H1 (cell line): ENCODE measurements at regions not wholly inside any gene's neighbourhood (a gene's known extent, or its start where the extent isn't known, plus 50 kb on each side); places are given as distances from the start of the nearest gene placed in this dataset.

ENCODE experiments used
- CTCF ChIA-PET: fragments of 300-600 bp; sonication (Branson Sonifier 250); formaldehyde crosslinking; loops from one replicate; lab custom pipeline; 2021; ENCODE audit not compliant: partially characterized antibody; lab: Charles Lee
- POLR2A ChIA-PET: fragments of 300-600 bp; sonication (Branson Sonifier 250); formaldehyde crosslinking; loops from one replicate; lab custom pipeline; 2021; ENCODE audit warnings: inconsistent platforms; ENCODE audit not compliant: partially characterized antibody; lab: Charles Lee
- DNase-seq, 2 experiments: peaks; one replicate each; pipeline versions ENCODE4 v3.0.0 to v3.0.0-alpha.2; 2010 to 2022; ENCODE audit warnings: low spot score in 2 of 2, low read depth in 1 of 2, mixed read lengths in 1 of 2
- FAIRE-seq: peaks from 2 replicates; lab custom pipeline; 2011; peaks lifted over from hg19 to GRCh38; lab: Jason Lieb, UNC
- H2AFZ ChIP-seq: 2 replicates; pipeline ENCODE4 v1.8.1; 2012; ENCODE audit warnings: low read length, inconsistent platforms
- H2AK5ac ChIP-seq: 2 replicates; pipeline ENCODE4 v1.6.1; 2013; ENCODE audit warnings: low read depth, low read length
- H2BK120ac ChIP-seq: replicated peaks from 2 replicates; pipeline ENCODE3; 2013; ENCODE audit warnings: low read depth, low read length, inconsistent platforms
- H2BK12ac ChIP-seq: 2 replicates; pipeline ENCODE4 v1.6.1; 2013; ENCODE audit warnings: low read depth, low read length
- H2BK15ac ChIP-seq: 2 replicates; pipeline ENCODE4 v1.6.1; 2013; ENCODE audit warnings: low read length
- H2BK20ac ChIP-seq: 2 replicates; pipeline ENCODE4 v1.6.1; 2013; ENCODE audit warnings: low read length
- H2BK5ac ChIP-seq: 2 replicates; pipeline ENCODE4 v1.6.1; 2013; ENCODE audit warnings: low read depth, low read length
- H3K14ac ChIP-seq: 2 replicates; pipeline ENCODE4 v1.6.1; 2013; ENCODE audit warnings: inconsistent platforms; ENCODE audit not compliant: insufficient read length
- H3K18ac ChIP-seq: 2 replicates; pipeline ENCODE4 v1.6.1; 2013; ENCODE audit warnings: low read length; ENCODE audit errors: extremely low read depth
- H3K23ac ChIP-seq: 2 replicates; pipeline ENCODE4 v1.6.1; 2013; ENCODE audit warnings: inconsistent platforms; ENCODE audit not compliant: insufficient read length
- H3K23me2 ChIP-seq: 2 replicates; pipeline ENCODE4 v1.6.1; 2013; ENCODE audit warnings: low read depth, low read length
- H3K27ac ChIP-seq: 2 replicates; pipeline ENCODE4 v1.6.1; 2011; ENCODE audit warnings: low read depth, low read length, inconsistent platforms
- H3K27me3 ChIP-seq, 4 experiments: replicated peaks in 1 of 4; 1 replicate in 1 of 4; 2 replicates in 3 of 4; pipeline versions ENCODE4 v1.6.1 to v1.8.1; 2011 to 2013; ENCODE audit warnings: low read length in 3 of 4, mild to moderate bottlenecking in 3 of 4, inconsistent platforms in 2 of 4, mixed read lengths in 2 of 4, moderate library complexity in 1 of 4; ENCODE audit not compliant: control insufficient read depth in 3 of 4, insufficient read depth in 3 of 4; ENCODE audit errors: extremely low read depth in 1 of 4
- H3K36me3 ChIP-seq, 4 experiments: 2 replicates each; pipeline versions ENCODE4 v1.6.1 to v1.8.1; 2011 to 2013; ENCODE audit warnings: mild to moderate bottlenecking in 4 of 4, low read length in 3 of 4, moderate library complexity in 2 of 4, control low read depth in 1 of 4, inconsistent platforms in 1 of 4; ENCODE audit not compliant: insufficient read depth in 4 of 4, control insufficient read depth in 2 of 4
- H3K4ac ChIP-seq: replicated peaks from 2 replicates; pipeline ENCODE3; 2013; ENCODE audit warnings: low read length, low read depth, mixed read lengths, inconsistent platforms; ENCODE audit not compliant: insufficient read length
- H3K4me1 ChIP-seq, 4 experiments: replicated peaks in 1 of 4; 1 replicate in 1 of 4; 2 replicates in 3 of 4; pipeline versions ENCODE4 v1.6.1 to v1.8.1; 2011 to 2013; ENCODE audit warnings: low read length in 3 of 4, inconsistent platforms in 2 of 4, mixed read lengths in 1 of 4; ENCODE audit not compliant: insufficient read depth in 4 of 4, control insufficient read depth in 3 of 4
- H3K4me2 ChIP-seq, 2 experiments: 2 replicates each; pipeline versions ENCODE4 v1.6.1 to v1.8.1; 2011 to 2013; ENCODE audit warnings: low read depth in 2 of 2, low read length in 2 of 2, control low read depth in 1 of 2, inconsistent platforms in 1 of 2, mild to moderate bottlenecking in 1 of 2; ENCODE audit not compliant: insufficient read depth in 1 of 2
- H3K4me3 ChIP-seq, 4 experiments: fragments of 200-600, 300-600 bp in 1 of 4; sonication (generic), shearing (Covaris generic), sonication (Bioruptor Twin) in 1 of 4; 2 replicates each; pipeline versions ENCODE4 v1.5.1 to v1.8.1; 2011 to 2016; ENCODE audit warnings: low read length in 4 of 4, low read depth in 3 of 4, control low read depth in 2 of 4, inconsistent platforms in 2 of 4, mild to moderate bottlenecking in 2 of 4, mixed read lengths in 1 of 4, moderate library complexity in 1 of 4; ENCODE audit not compliant: insufficient read depth in 2 of 4; ENCODE audit errors: extremely low read depth in 1 of 4
- H3K56ac ChIP-seq: replicated peaks from 2 replicates; pipeline ENCODE3; 2013; ENCODE audit warnings: low read depth, mild to moderate bottlenecking, mixed read lengths, low read length, inconsistent platforms; ENCODE audit not compliant: insufficient read length
- H3K79me1 ChIP-seq: 2 replicates; pipeline ENCODE4 v1.6.1; 2013; ENCODE audit warnings: low read depth, low read length, control low read depth
- H3K79me2 ChIP-seq, 2 experiments: 2 replicates each; pipeline versions ENCODE4 v1.6.1 to v1.8.1; 2012 to 2013; ENCODE audit warnings: low read length in 2 of 2, mild to moderate bottlenecking in 2 of 2, inconsistent platforms in 1 of 2; ENCODE audit not compliant: insufficient read depth in 2 of 2, control insufficient read depth in 1 of 2
- H3K9ac ChIP-seq, 4 experiments: replicated peaks in 1 of 4; 1 replicate in 1 of 4; 2 replicates in 3 of 4; pipeline versions ENCODE4 v1.6.1 to v1.8.1; 2011 to 2013; ENCODE audit warnings: low read depth in 3 of 4, low read length in 3 of 4, control low read depth in 2 of 4, mild to moderate bottlenecking in 2 of 4, moderate library complexity in 2 of 4, inconsistent platforms in 1 of 4; ENCODE audit errors: extremely low read depth in 1 of 4
- H3K9me3 ChIP-seq, 2 experiments: 2 replicates each; pipeline versions ENCODE4 v1.6.1 to v1.8.1; 2012 to 2013; ENCODE audit warnings: mild to moderate bottlenecking in 2 of 2, moderate library complexity in 2 of 2, control low read depth in 1 of 2, inconsistent platforms in 1 of 2, low read depth in 1 of 2, low read length in 1 of 2, mixed read lengths in 1 of 2; ENCODE audit not compliant: insufficient read depth in 2 of 2
- H4K20me1 ChIP-seq, 2 experiments: replicated peaks in 1 of 2; 2 replicates each; pipeline versions ENCODE3 to v1.8.1; 2011 to 2013; ENCODE audit warnings: inconsistent platforms in 2 of 2, low read length in 2 of 2, mild to moderate bottlenecking in 1 of 2; ENCODE audit not compliant: insufficient read depth in 2 of 2, control insufficient read depth in 1 of 2
- H4K5ac ChIP-seq: 2 replicates; pipeline ENCODE4 v1.6.1; 2013; ENCODE audit warnings: low read length, low read depth, mixed read lengths, inconsistent platforms; ENCODE audit not compliant: insufficient read length
- H4K8ac ChIP-seq: 2 replicates; pipeline ENCODE4 v1.8.0; 2013; ENCODE audit warnings: mild to moderate bottlenecking, moderate library complexity, low read length, inconsistent platforms; ENCODE audit not compliant: insufficient read depth; ENCODE audit errors: extremely low read depth
- H4K91ac ChIP-seq: replicated peaks from 2 replicates; pipeline ENCODE3; 2013; ENCODE audit warnings: low read length, mixed read lengths, inconsistent platforms; ENCODE audit not compliant: insufficient read length
- HDAC2 ChIP-seq, 2 experiments: fragments of 300-600 bp in 1 of 2; sonication (generic) in 1 of 2; IDR thresholded peaks; 2 replicates each; pipeline ENCODE4 v1.6.1; 2011 to 2012; ENCODE audit warnings: low read depth in 2 of 2, low read length in 2 of 2, mild to moderate bottlenecking in 2 of 2, moderate library complexity in 2 of 2, borderline replicate concordance in 1 of 2, inconsistent platforms in 1 of 2
- JUN ChIP-seq: IDR thresholded peaks from 2 replicates; pipeline ENCODE4 v1.6.1; 2011; ENCODE audit warnings: low read depth, mild to moderate bottlenecking, improper control_type of control experiment, low read length
- NRF1 ChIP-seq: IDR thresholded peaks from 2 replicates; pipeline ENCODE4 v1.6.1; 2011; ENCODE audit warnings: mild to moderate bottlenecking, low read depth, low read length, improper control_type of control experiment
- POU5F1 ChIP-seq: IDR thresholded peaks from 2 replicates; pipeline ENCODE4 v1.6.1; 2011; ENCODE audit warnings: low read depth, mild to moderate bottlenecking, low read length, moderate library complexity
- SIRT6 ChIP-seq: IDR thresholded peaks from one replicate; pipeline ENCODE4 v1.7.1; 2012; ENCODE audit warnings: low read length, inconsistent platforms
- SIX5 ChIP-seq: IDR thresholded peaks from 2 replicates; pipeline ENCODE4 v1.6.1; 2011; ENCODE audit warnings: mild to moderate bottlenecking, low read depth, low read length
- ZNF274 ChIP-seq: IDR thresholded peaks from 2 replicates; pipeline ENCODE4 v1.7.0; 2012; ENCODE audit warnings: low read length, borderline replicate concordance; ENCODE audit errors: extremely low read depth
- WGBS, 2 experiments: shearing (Covaris generic) in 1 of 2; methylation state at CpG; one replicate each; pipeline versions ENCODE4 v1.1.6 to v1.1.7; 2013 to 2015; ENCODE audit warnings: low lambda C conversion rate in 2 of 2, mixed read lengths in 2 of 2, inconsistent platforms in 1 of 2, low coverage in 1 of 2, missing lambda C conversion rate in 1 of 2; ENCODE audit not compliant: insufficient replicate concordance in 2 of 2, insufficient coverage in 1 of 2, insufficient read length in 1 of 2; ENCODE audit errors: extremely low coverage in 1 of 2, missing lambda C conversion rate in 1 of 2; 5-methylcytosine and 5-hydroxymethylcytosine counted together
- TF ChIP-seq, protein P1 (sequence below): IDR thresholded peaks from 2 replicates; pipeline ENCODE4 v1.6.1; 2012; ENCODE audit warnings: inconsistent platforms

- H4K20me1 ChIP-seq = no peaks in the 10 kb centered on the region
- H2AFZ ChIP-seq = no peak overlapping the region
- POLR2A ChIA-PET = no interaction called here
- no peak overlapping the region for H2BK15ac ChIP-seq
- no peaks in the 10 kb centered on the region for H3K23me2 ChIP-seq
- WGBS, 2 experiments = 95% methylated on average over 2 of the region's 2 CpGs; no CpG with 5 or more reads in 1 of the 2 experiments
- no peak overlapping the region for H3K56ac ChIP-seq
- H4K5ac ChIP-seq = no peak overlapping the region
- no peak for DNase-seq
- no peak overlapping the region for H3K18ac ChIP-seq
- no peak overlapping the region for H4K8ac ChIP-seq
- H2AK5ac ChIP-seq = no peak overlapping the region
- H2BK5ac ChIP-seq = no peak overlapping the region
- no peak overlapping the region for H3K4ac ChIP-seq
- CTCF ChIA-PET = no interaction called here
- no peaks in the 10 kb centered on the region; a peak in 1 of 8 replicates for H3K36me3 ChIP-seq
- H3K4me3 ChIP-seq = no peak overlapping the region
- no peaks in the 10 kb centered on the region for H3K4me1 ChIP-seq
- H2BK12ac ChIP-seq = no peak overlapping the region
- H3K27ac ChIP-seq = no peak overlapping the region
- H3K4me2 ChIP-seq = no peak overlapping the region
- no peak overlapping the region for H2BK20ac ChIP-seq
- H2BK120ac ChIP-seq = no peak overlapping the region
- H3K9me3 ChIP-seq = no peaks in the 10 kb centered on the region
- no peak overlapping the region for H3K9ac ChIP-seq
- no peak overlapping the region for H4K91ac ChIP-seq
- no peak overlapping the region for H3K23ac ChIP-seq
- H3K27me3 ChIP-seq = no peaks in the 10 kb centered on the region
- no peak for FAIRE-seq
- H3K79me1 ChIP-seq = no peaks in the 10 kb centered on the region
- H3K14ac ChIP-seq = no peak overlapping the region
- H3K79me2 ChIP-seq = no peaks in the 10 kb centered on the region
- TF ChIP-seq SIX5 (no peak), POU5F1 (no peak), NRF1 (no peak), SIRT6 (no peak), HDAC2 (IDR thresholded peaks at IDR 0.05; ENCODE audit: borderline replicate concordance in 1 of 2, low read depth in 2 of 2, low read length in 2 of 2) (no peak), ZNF274 (no peak), JUN (no peak)
- TF ChIP-seq, protein P1, sequence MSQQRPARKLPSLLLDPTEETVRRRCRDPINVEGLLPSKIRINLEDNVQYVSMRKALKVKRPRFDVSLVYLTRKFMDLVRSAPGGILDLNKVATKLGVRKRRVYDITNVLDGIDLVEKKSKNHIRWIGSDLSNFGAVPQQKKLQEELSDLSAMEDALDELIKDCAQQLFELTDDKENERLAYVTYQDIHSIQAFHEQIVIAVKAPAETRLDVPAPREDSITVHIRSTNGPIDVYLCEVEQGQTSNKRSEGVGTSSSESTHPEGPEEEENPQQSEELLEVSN = no peak
These were observed 668.9 kb downstream of the TFAP2A start for GRCh38 chr6:9745966-9746365.
